ENCODE measurements at regions not wholly inside any gene's neighbourhood (a gene's known extent, or its start where the extent isn't known, plus 50 kb on each side); places are given as distances from the start of the nearest gene placed in this dataset.

GRCh38 chr3:30421266-30421665 is 185.1 kb upstream of the TGFBR2 start:
- TF ChIP-seq, protein P1, sequence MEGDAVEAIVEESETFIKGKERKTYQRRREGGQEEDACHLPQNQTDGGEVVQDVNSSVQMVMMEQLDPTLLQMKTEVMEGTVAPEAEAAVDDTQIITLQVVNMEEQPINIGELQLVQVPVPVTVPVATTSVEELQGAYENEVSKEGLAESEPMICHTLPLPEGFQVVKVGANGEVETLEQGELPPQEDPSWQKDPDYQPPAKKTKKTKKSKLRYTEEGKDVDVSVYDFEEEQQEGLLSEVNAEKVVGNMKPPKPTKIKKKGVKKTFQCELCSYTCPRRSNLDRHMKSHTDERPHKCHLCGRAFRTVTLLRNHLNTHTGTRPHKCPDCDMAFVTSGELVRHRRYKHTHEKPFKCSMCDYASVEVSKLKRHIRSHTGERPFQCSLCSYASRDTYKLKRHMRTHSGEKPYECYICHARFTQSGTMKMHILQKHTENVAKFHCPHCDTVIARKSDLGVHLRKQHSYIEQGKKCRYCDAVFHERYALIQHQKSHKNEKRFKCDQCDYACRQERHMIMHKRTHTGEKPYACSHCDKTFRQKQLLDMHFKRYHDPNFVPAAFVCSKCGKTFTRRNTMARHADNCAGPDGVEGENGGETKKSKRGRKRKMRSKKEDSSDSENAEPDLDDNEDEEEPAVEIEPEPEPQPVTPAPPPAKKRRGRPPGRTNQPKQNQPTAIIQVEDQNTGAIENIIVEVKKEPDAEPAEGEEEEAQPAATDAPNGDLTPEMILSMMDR (IDR thresholded peaks at IDR 0.05; ENCODE audit: unreplicated experiment): no peak
- Mint-ChIP-seq H3K27ac (no peak overlapping the region), H3K36me3 (ENCODE audit: insufficient read depth) (no peaks in the 10 kb centered on the region), H3K4me1 (ENCODE audit: low read depth) (no peaks in the 10 kb centered on the region), H3K4me3 (ENCODE audit: low read depth) (no peak overlapping the region), H3K27me3 (no peaks in the 10 kb centered on the region), H3K9me3 (ENCODE audit: low read depth) (peaks cover 5% of the 10 kb centered on the region)
- DNase-seq (ENCODE audit: low spot score, unreplicated experiment): no peak

DNA sequence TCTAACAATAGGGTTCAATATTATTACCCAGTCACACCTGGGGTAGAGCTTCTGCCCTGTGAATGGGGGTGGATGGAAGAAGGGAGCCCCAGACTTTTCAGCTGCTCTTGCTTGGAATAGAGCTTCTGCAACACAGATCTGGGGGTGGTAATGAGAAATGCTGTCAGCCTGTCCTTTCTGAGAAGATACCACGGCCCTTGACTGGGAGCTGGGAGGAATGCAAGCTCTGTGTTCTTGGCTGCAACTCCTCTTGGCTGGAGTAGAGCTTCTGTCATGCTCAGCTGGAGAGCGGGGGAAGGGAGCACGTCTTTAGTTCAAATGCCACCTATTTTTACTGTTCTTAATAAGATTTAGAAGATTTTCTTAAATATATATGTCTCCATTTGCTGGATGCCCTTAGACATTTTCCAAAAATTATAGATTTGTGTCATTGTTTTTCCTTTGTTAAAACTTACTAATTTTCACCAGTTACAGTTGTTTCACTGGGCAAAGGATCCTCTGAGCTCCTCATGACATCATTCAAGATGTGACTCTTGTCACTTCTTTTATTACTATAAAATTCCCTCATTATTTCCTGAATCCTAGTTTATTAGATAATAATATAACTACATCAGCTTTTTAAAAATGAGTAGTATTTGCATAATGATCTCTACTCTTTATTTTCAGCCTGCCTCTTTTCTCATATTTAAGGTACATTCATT is 180.0 kb upstream of the TGFBR2 start:
- DNase-seq (ENCODE audit: low spot score, unreplicated experiment): no peak
- no peak overlapping the region for H3K27ac Mint-ChIP-seq

GRCh38 chr3:30428251-30428650 is 178.2 kb upstream of the TGFBR2 start:
- no peaks in the 10 kb centered on the region for H3K4me1 Mint-ChIP-seq (ENCODE audit: low read depth)
- no peaks in the 10 kb centered on the region for H3K27me3 Mint-ChIP-seq
- TF ChIP-seq, protein P1 (IDR thresholded peaks at IDR 0.05; ENCODE audit: unreplicated experiment): no peak
- H3K27ac Mint-ChIP-seq: no peak overlapping the region
- peaks cover 9% of the 10 kb centered on the region for H3K9me3 Mint-ChIP-seq (ENCODE audit: low read depth)
- H3K4me3 Mint-ChIP-seq (ENCODE audit: low read depth): no peak overlapping the region
- no peak for DNase-seq (ENCODE audit: low spot score, unreplicated experiment)
- no peaks in the 10 kb centered on the region for H3K36me3 Mint-ChIP-seq (ENCODE audit: insufficient read depth)

More for the DNA sequence above, 180.0 kb upstream of the TGFBR2 start:
- no peaks in the 10 kb centered on the region for H3K4me1 Mint-ChIP-seq (ENCODE audit: low read depth)
- no peaks in the 10 kb centered on the region for H3K27me3 Mint-ChIP-seq
- H3K4me3 Mint-ChIP-seq (ENCODE audit: low read depth): no peak overlapping the region
- peaks cover 9% of the 10 kb centered on the region for H3K9me3 Mint-ChIP-seq (ENCODE audit: low read depth)
- TF ChIP-seq, protein P1 (IDR thresholded peaks at IDR 0.05; ENCODE audit: unreplicated experiment): no peak
- H3K36me3 Mint-ChIP-seq (ENCODE audit: insufficient read depth): no peaks in the 10 kb centered on the region

DNA sequence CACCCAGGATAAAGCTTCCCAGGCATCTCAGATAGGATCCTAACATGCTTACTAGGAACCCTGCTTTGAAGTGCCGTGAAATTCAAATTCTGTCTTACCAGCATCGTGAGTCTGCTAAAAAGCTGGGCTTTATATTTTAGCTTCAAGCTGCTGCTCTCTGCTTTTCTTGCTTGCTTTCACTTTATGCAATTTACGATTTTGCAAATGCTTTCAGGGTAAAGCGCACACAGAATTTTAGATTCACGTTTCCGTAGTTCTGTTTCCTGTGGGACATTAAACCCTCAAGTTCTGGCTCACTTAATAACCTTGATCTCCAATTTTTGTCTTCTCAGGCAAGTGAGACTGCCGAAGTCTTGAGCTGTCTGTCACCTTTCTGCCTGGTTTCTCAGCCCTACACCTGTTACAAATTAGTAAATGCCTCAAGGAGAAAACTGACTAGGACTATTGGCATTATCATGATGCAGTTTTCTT is 170.5 kb upstream of the TGFBR2 start:
- Mint-ChIP-seq H3K36me3 (ENCODE audit: insufficient read depth) (peaks cover under 1% of the 10 kb centered on the region), H3K9me3 (ENCODE audit: low read depth) (no peaks in the 10 kb centered on the region), H3K4me1 (ENCODE audit: low read depth) (peaks cover 9% of the 10 kb centered on the region), H3K27ac (no peak overlapping the region), H3K27me3 (no peaks in the 10 kb centered on the region), H3K4me3 (ENCODE audit: low read depth) (no peak overlapping the region)
- TF ChIP-seq, protein P1 (IDR thresholded peaks at IDR 0.05; ENCODE audit: unreplicated experiment): no peak
- DNase-seq (ENCODE audit: low spot score, unreplicated experiment): no peak

- TF ChIP-seq, protein P1 (IDR thresholded peaks at IDR 0.05; ENCODE audit: unreplicated experiment): no peak
- no peak overlapping the region for H3K27ac Mint-ChIP-seq
- peaks cover 12% of the 10 kb centered on the region for H3K4me1 Mint-ChIP-seq (ENCODE audit: low read depth)
- no peak overlapping the region for H3K4me3 Mint-ChIP-seq (ENCODE audit: low read depth)
- H3K9me3 Mint-ChIP-seq (ENCODE audit: low read depth): no peaks in the 10 kb centered on the region
- no peaks in the 10 kb centered on the region for H3K27me3 Mint-ChIP-seq
- DNase-seq (ENCODE audit: low spot score, unreplicated experiment): no peak
- peaks cover 1% of the 10 kb centered on the region for H3K36me3 Mint-ChIP-seq (ENCODE audit: insufficient read depth)
Observed at GRCh38 chr3:30437171-30437601, 169.2 kb upstream of the TGFBR2 start.
